ENCODE measurements at regions not wholly inside any gene's neighbourhood (a gene's known extent, or its start where the extent isn't known, plus 50 kb on each side); places are given as distances from the start of the nearest gene placed in this dataset.

DNA sequence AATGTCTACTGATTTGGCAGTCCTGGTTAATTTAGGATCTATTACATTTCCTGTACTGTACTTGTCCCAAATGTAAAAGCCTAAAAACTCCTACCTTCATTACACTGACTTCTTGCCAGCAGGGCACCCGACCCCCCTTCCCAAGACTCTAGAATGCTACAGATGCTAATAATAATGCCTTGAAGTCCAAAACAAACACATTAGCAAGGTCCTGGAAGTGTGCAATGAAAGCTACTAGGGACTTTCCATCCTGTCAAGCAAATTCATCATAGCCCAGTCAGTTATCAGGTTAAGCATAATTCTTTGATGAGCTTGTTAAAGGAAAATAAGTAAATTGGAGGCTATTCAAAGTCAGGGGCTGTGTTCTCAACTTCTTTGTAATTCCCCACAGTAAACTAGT, 115.3 kb upstream of the RBBP8 start:
- Histone ChIP-seq H3K4me3 (no peak overlapping the region), H3K27ac (no peak overlapping the region), H3K27me3 (no peaks in the 10 kb centered on the region), H3K4me1 (no peaks in the 10 kb centered on the region), H3K9me3 (no peaks in the 10 kb centered on the region), H3K36me3 (no peaks in the 10 kb centered on the region)
- TF ChIP-seq, protein P1, sequence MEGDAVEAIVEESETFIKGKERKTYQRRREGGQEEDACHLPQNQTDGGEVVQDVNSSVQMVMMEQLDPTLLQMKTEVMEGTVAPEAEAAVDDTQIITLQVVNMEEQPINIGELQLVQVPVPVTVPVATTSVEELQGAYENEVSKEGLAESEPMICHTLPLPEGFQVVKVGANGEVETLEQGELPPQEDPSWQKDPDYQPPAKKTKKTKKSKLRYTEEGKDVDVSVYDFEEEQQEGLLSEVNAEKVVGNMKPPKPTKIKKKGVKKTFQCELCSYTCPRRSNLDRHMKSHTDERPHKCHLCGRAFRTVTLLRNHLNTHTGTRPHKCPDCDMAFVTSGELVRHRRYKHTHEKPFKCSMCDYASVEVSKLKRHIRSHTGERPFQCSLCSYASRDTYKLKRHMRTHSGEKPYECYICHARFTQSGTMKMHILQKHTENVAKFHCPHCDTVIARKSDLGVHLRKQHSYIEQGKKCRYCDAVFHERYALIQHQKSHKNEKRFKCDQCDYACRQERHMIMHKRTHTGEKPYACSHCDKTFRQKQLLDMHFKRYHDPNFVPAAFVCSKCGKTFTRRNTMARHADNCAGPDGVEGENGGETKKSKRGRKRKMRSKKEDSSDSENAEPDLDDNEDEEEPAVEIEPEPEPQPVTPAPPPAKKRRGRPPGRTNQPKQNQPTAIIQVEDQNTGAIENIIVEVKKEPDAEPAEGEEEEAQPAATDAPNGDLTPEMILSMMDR (IDR thresholded peaks at IDR 0.05): no peak
- no peak for DNase-seq (ENCODE audit: low spot score)

DNA sequence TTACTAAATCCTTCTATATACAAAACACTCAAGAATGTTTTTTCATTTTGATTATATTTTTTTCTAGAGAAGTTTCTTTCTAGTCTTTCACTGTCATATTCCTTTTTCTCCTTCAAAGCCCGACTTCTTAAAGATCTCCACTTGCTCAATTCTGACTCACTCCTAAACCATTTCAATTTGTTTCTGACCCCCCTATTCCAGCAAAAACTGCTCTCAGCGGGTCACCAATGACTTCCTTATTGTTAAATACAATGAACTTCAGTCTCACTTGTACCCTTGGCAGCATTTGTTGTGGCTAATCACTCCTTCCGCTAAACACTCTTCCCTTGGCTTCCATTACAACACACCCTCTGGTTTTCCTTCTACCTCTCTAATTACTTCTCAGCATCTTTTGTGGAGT, 111.1 kb upstream of the RBBP8 start:
- no peak overlapping the region for H3K27ac ChIP-seq
- H3K4me3 ChIP-seq: no peak overlapping the region
- TF ChIP-seq, protein P1 (IDR thresholded peaks at IDR 0.05): no peak
- H3K9me3 ChIP-seq: no peaks in the 10 kb centered on the region
- no peak for DNase-seq (ENCODE audit: low spot score)
- H3K36me3 ChIP-seq: no peaks in the 10 kb centered on the region
- H3K4me1 ChIP-seq: no peaks in the 10 kb centered on the region
- H3K27me3 ChIP-seq: no peaks in the 10 kb centered on the region

GRCh38 chr18:22822841-22823508, 110.2 kb upstream of the RBBP8 start:
- Histone ChIP-seq H3K27ac (no peak overlapping the region), H3K36me3 (no peaks in the 10 kb centered on the region), H3K9me3 (no peaks in the 10 kb centered on the region), H3K4me3 (no peak overlapping the region), H3K27me3 (no peaks in the 10 kb centered on the region), H3K4me1 (no peaks in the 10 kb centered on the region)
- TF ChIP-seq, protein P1 (IDR thresholded peaks at IDR 0.05): no peak
- DNase-seq (ENCODE audit: low spot score): no peak

DNA sequence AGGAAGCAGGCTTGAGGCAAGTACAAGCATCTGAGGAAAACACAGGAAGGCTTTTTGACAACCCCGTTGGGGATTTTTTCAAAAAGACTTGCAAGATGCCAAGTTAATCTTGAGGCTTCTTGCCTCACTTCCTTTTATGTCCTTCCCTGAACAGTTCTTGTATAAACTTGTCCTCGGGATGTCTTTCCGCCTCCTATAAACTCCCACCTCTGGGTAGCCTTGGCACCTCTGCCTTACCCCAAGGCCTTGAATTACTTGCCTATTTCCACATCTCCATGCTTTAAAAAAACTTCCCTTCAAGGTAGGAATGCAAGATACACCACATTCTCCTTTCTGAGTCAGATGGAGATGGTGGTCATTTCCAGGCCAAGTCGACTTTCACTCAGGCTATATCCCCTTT, 106.4 kb upstream of the RBBP8 start:
- no peaks in the 10 kb centered on the region for H3K27me3 ChIP-seq
- H3K27ac ChIP-seq: no peak overlapping the region
- no peak overlapping the region for H3K4me3 ChIP-seq
- no peaks in the 10 kb centered on the region for H3K9me3 ChIP-seq
- DNase-seq (ENCODE audit: low spot score): no peak
- no peaks in the 10 kb centered on the region for H3K4me1 ChIP-seq
- TF ChIP-seq, protein P1 (IDR thresholded peaks at IDR 0.05): no peak
- no peaks in the 10 kb centered on the region for H3K36me3 ChIP-seq

- Histone ChIP-seq H3K27me3 (no peaks in the 10 kb centered on the region), H3K36me3 (no peaks in the 10 kb centered on the region)
These were observed 105.9 kb upstream of the RBBP8 start for GRCh38 chr18:22827216-22827615.

More at GRCh38 chr18:22827216-22827615, 105.9 kb upstream of the RBBP8 start:
- Histone ChIP-seq H3K4me3 (no peak overlapping the region), H3K4me1 (no peaks in the 10 kb centered on the region), H3K9me3 (no peaks in the 10 kb centered on the region), H3K27ac (no peak overlapping the region)
- TF ChIP-seq, protein P1 (IDR thresholded peaks at IDR 0.05): no peak
- no peak for DNase-seq (ENCODE audit: low spot score)
